PC-9 (cell line): ENCODE measurements at regions not wholly inside any gene's neighbourhood (a gene's known extent, or its start where the extent isn't known, plus 50 kb on each side); places are given as distances from the start of the nearest gene placed in this dataset.
"Not testable (repeated sequence)": the region's sequence is repeated elsewhere in the genome, so short reads cannot be mapped to it uniquely, and the experiment has no call there.

Experiments
- BruUV-seq: library from RNA; stranded (reverse); fragments of 400-500 nt; replicated peaks from 2 replicates; lab custom pipeline; 2021; lab: Mats Ljungman, UMichigan
- CTCF ChIA-PET: fragments of 300-600 bp; sonication (Branson Sonifier 250); formaldehyde crosslinking; loops from one replicate; lab custom pipeline; 2022; ENCODE audit warnings: antibody characterized with exemption; lab: Charles Lee
- POLR2A ChIA-PET: fragments of 300-600 bp; sonication (Branson Sonifier 250); formaldehyde crosslinking; loops from one replicate; lab custom pipeline; 2022; ENCODE audit warnings: antibody characterized with exemption; ENCODE audit not compliant: unreplicated experiment; lab: Charles Lee
- DNase-seq, 2 experiments: peaks; one replicate each; pipeline versions ENCODE4 v3.0.0 to v3.0.0-alpha.2; 2015 to 2022; ENCODE audit warnings: mixed read lengths in 1 of 2
- H2AFZ ChIP-seq: fragments of 200-600 bp; sonication (generic); 2 replicates; pipeline ENCODE4 v1.8.1; 2017; ENCODE audit warnings: antibody characterized with exemption
- H3F3A ChIP-seq: fragments of 200-600 bp; sonication (generic); 2 replicates; pipeline ENCODE4 v1.8.1; 2017; ENCODE audit warnings: antibody characterized with exemption, mild to moderate bottlenecking, low read depth; ENCODE audit not compliant: insufficient read depth
- H3K27ac ChIP-seq: fragments of 200-600 bp; sonication (generic); 2 replicates; pipeline ENCODE4 v1.6.1; 2016; ENCODE audit warnings: mixed run types
- H3K27me3 ChIP-seq: fragments of 200-600 bp; sonication (generic); 2 replicates; pipeline ENCODE4 v1.6.1; 2016; ENCODE audit warnings: low read depth, mixed run types; ENCODE audit not compliant: insufficient read depth
- H3K36me3 ChIP-seq: fragments of 200-600 bp; sonication (generic); 2 replicates; pipeline ENCODE4 v1.6.1; 2016; ENCODE audit warnings: low read depth, mixed run types
- H3K4me1 ChIP-seq: fragments of 200-600 bp; sonication (generic); replicated peaks from 2 replicates; pipeline ENCODE4 v1.6.1; 2016; ENCODE audit warnings: mixed run types; ENCODE audit not compliant: insufficient read depth
- H3K4me2 ChIP-seq: fragments of 200-600 bp; sonication (generic); 2 replicates; pipeline ENCODE4 v1.6.1; 2017; ENCODE audit warnings: mixed run types
- H3K4me3 ChIP-seq: fragments of 200-600 bp; sonication (generic); 2 replicates; pipeline ENCODE4 v1.6.1; 2016; ENCODE audit warnings: mixed run types
- H3K79me2 ChIP-seq: fragments of 200-600 bp; sonication (generic); 2 replicates; pipeline ENCODE4 v1.6.1; 2017; ENCODE audit warnings: low read depth, mixed run types
- H3K9me2 ChIP-seq: fragments of 200-600 bp; sonication (generic); 2 replicates; pipeline ENCODE4 v1.8.1; 2017; ENCODE audit warnings: mild to moderate bottlenecking; ENCODE audit not compliant: insufficient read depth
- H3K9me3 ChIP-seq: fragments of 200-600 bp; sonication (generic); 2 replicates; pipeline ENCODE4 v1.8.1; 2016; ENCODE audit warnings: low read depth; ENCODE audit not compliant: insufficient read depth
- H4K20me1 ChIP-seq: fragments of 200-600 bp; sonication (generic); 2 replicates; pipeline ENCODE4 v1.8.1; 2017; ENCODE audit not compliant: insufficient read depth
- CTCF ChIP-seq: fragments of 200-600 bp; sonication (generic); conservative IDR thresholded peaks from 2 replicates; pipeline ENCODE4 v1.6.1; 2017; ENCODE audit warnings: mixed run types, antibody characterized with exemption, mild to moderate bottlenecking, moderate library complexity
- EZH2 ChIP-seq: fragments of 200-600 bp; sonication (generic); IDR thresholded peaks from 2 replicates; pipeline ENCODE4 v1.8.0; 2017; ENCODE audit warnings: antibody characterized with exemption, low read depth
- intact Hi-C: fragments of 100-400 bp; cut with micrococcal nuclease; formaldehyde crosslinking; loops from one replicate; pipeline ENCODE4 v1.10.0; 2022; ENCODE audit not compliant: unreplicated experiment

- TF ChIP-seq CTCF (no peak), EZH2 (no peak)
- Histone ChIP-seq H3K27me3 (no peaks in the 10 kb centered on the region), H3K4me2 (no peak overlapping the region), H3K4me3 (no peak overlapping the region), H3K79me2 (no peaks in the 10 kb centered on the region), H3K36me3 (no peaks in the 10 kb centered on the region), H3K27ac (no peak overlapping the region), H4K20me1 (no peaks in the 10 kb centered on the region), H3K9me3 (no peaks in the 10 kb centered on the region), H3K4me1 (no peaks in the 10 kb centered on the region), H2AFZ (no peak overlapping the region), H3K9me2 (no peaks in the 10 kb centered on the region), H3F3A (peaks cover 6% of the 10 kb centered on the region)
- no TSS peak for BruUV-seq
- POLR2A ChIA-PET: no interaction called here
- intact Hi-C loops: no loop called here
- no peak for DNase-seq
- CTCF ChIA-PET: no interaction called here
These were observed 1140.0 kb downstream of the TMEM121 start for GRCh38 chr14:106666341-106666740.

- H3F3A ChIP-seq: no peaks in the 10 kb centered on the region
- H3K27ac ChIP-seq: no peak overlapping the region
- no peak overlapping the region for H2AFZ ChIP-seq
- no peaks in the 10 kb centered on the region for H3K79me2 ChIP-seq
- H3K4me2 ChIP-seq: no peak overlapping the region
- ChIA-PET CTCF (no interaction called here), POLR2A (no interaction called here)
- no peak for DNase-seq
- no peaks in the 10 kb centered on the region for H3K36me3 ChIP-seq
- H3K4me1 ChIP-seq: no peaks in the 10 kb centered on the region
- H3K9me3 ChIP-seq: no peaks in the 10 kb centered on the region
- H3K4me3 ChIP-seq: no peak overlapping the region
- H4K20me1 ChIP-seq: no peaks in the 10 kb centered on the region
- BruUV-seq: no TSS peak
- intact Hi-C loops: no loop called here
- TF ChIP-seq CTCF (no peak), EZH2 (no peak)
- no peaks in the 10 kb centered on the region for H3K27me3 ChIP-seq
- H3K9me2 ChIP-seq: no peaks in the 10 kb centered on the region
These were observed 1143.6 kb downstream of the TMEM121 start for GRCh38 chr14:106670011-106670410.

DNA sequence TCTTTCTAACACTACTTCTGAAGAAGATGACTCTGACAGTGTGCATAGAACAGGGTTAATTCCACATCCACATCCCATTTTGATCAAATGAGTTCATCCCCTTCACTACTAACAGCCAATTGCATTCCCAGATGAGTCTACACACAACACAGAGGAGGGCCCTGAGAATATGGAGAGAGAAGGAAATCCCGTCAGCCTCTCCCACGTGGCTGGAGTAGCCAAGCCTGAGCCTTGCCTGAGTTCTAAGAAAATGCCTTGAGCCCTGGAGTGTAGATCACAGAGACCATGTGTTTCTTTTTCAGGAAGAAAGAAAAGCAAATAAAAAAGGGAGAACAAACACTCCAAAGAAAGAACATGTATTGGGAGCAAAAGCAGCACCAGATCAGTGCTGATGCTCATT lies 1147.7 kb downstream of the TMEM121 start:
- H2AFZ ChIP-seq, H3F3A ChIP-seq, POLR2A ChIA-PET, DNase-seq, H3K4me2 ChIP-seq, H4K20me1 ChIP-seq, H3K9me3 ChIP-seq, H3K27ac ChIP-seq, H3K36me3 ChIP-seq, CTCF ChIA-PET, H3K27me3 ChIP-seq, intact Hi-C loops, H3K79me2 ChIP-seq, H3K4me3 ChIP-seq, H3K9me2 ChIP-seq, H3K4me1 ChIP-seq, BruUV-seq: not testable (repeated sequence)

- BruUV-seq, CTCF ChIA-PET: not testable (repeated sequence)
These were observed 1148.2 kb downstream of the TMEM121 start for GRCh38 chr14:106674509-106675125.

GRCh38 chr14:106675716-106676115 lies 1149.3 kb downstream of the TMEM121 start:
- H3K9me3 ChIP-seq, CTCF ChIA-PET, H3K9me2 ChIP-seq, H3K4me1 ChIP-seq, POLR2A ChIA-PET, H3K79me2 ChIP-seq, H3K27ac ChIP-seq, H3K27me3 ChIP-seq, DNase-seq, H3F3A ChIP-seq, intact Hi-C loops, BruUV-seq, H2AFZ ChIP-seq, H4K20me1 ChIP-seq, H3K4me3 ChIP-seq, H3K4me2 ChIP-seq, H3K36me3 ChIP-seq: not testable (repeated sequence)

More at GRCh38 chr14:106674509-106675125, 1148.2 kb downstream of the TMEM121 start:
- H3K27ac ChIP-seq, H3K4me1 ChIP-seq, H3K36me3 ChIP-seq, H3K4me3 ChIP-seq, intact Hi-C loops, H3F3A ChIP-seq, H3K79me2 ChIP-seq, H3K27me3 ChIP-seq, H3K9me3 ChIP-seq, H2AFZ ChIP-seq, H3K9me2 ChIP-seq, H4K20me1 ChIP-seq, POLR2A ChIA-PET, H3K4me2 ChIP-seq: not testable (repeated sequence)
- peak; percentile 43; the same call in 1 of the 2 replicates for TF ChIP-seq CTCF
- peak in 1 of 2 experiments; percentile 5 for DNase-seq
